GM23338 (cell line): ENCODE measurements at regions not wholly inside any gene's neighbourhood (a gene's known extent, or its start where the extent isn't known, plus 50 kb on each side); places are given as distances from the start of the nearest gene placed in this dataset.

Source experiments
- ATAC-seq: fragments of 200-7000 bp; cut with Tn5 transposase; 3 replicates; pipeline ENCODE4 v1.9.1; 2020
- DNase-seq: peaks from one replicate; pipeline ENCODE4 v3.0.0-alpha.2; 2015; ENCODE audit warnings: low spot score
- H2AFZ ChIP-seq: fragments of 200-600 bp; sonication (generic); 2 replicates; pipeline ENCODE4 v1.8.0; 2016; ENCODE audit warnings: antibody characterized with exemption, mild to moderate bottlenecking, moderate library complexity
- H3F3A ChIP-seq: fragments of 200-600 bp; sonication (generic); replicated peaks from 2 replicates; pipeline ENCODE4 v1.8.0; 2017; ENCODE audit warnings: antibody characterized with exemption, mixed run types, low read depth
- H3K27ac ChIP-seq: fragments of 200-600 bp; sonication (generic); 2 replicates; pipeline ENCODE4 v1.6.1; 2016; ENCODE audit warnings: low read depth
- H3K27me3 ChIP-seq: fragments of 200-600 bp; sonication (generic); 2 replicates; pipeline ENCODE4 v1.8.0; 2016; ENCODE audit warnings: mild to moderate bottlenecking, mixed run types, moderate library complexity; ENCODE audit not compliant: insufficient read depth
- H3K36me3 ChIP-seq: fragments of 200-600 bp; sonication (generic); 2 replicates; pipeline ENCODE4 v1.8.0; 2016; ENCODE audit warnings: mild to moderate bottlenecking; ENCODE audit not compliant: insufficient read depth
- H3K4me1 ChIP-seq: fragments of 200-600 bp; sonication (generic); 2 replicates; pipeline ENCODE4 v1.8.0; 2016; ENCODE audit warnings: mild to moderate bottlenecking, moderate library complexity; ENCODE audit not compliant: insufficient read depth
- H3K4me2 ChIP-seq: fragments of 200-600 bp; sonication (generic); 2 replicates; pipeline ENCODE4 v1.7.1; 2017; ENCODE audit warnings: mixed run types
- H3K4me3 ChIP-seq: fragments of 200-600 bp; sonication (generic); 2 replicates; pipeline ENCODE4 v1.6.1; 2016; ENCODE audit warnings: mixed run types
- H3K79me2 ChIP-seq: fragments of 200-600 bp; sonication (generic); replicated peaks from 2 replicates; pipeline ENCODE4 v1.8.0; 2017; ENCODE audit warnings: mild to moderate bottlenecking; ENCODE audit not compliant: insufficient read depth
- H3K9me2 ChIP-seq: fragments of 200-600 bp; sonication (generic); 2 replicates; pipeline ENCODE4 v1.8.0; 2017; ENCODE audit not compliant: insufficient read depth
- H4K20me1 ChIP-seq: fragments of 200-600 bp; sonication (generic); replicated peaks from 2 replicates; pipeline ENCODE4 v1.8.0; 2017; ENCODE audit warnings: mild to moderate bottlenecking; ENCODE audit not compliant: insufficient read depth
- H3K27ac Mint-ChIP-seq: 2 replicates; pipeline ENCODE4 v1.8.0; 2020; ENCODE audit warnings: inconsistent platforms, mild to moderate bottlenecking, moderate library complexity, mixed read lengths
- H3K27me3 Mint-ChIP-seq: 3 replicates; pipeline ENCODE4 v1.8.0; 2022; ENCODE audit warnings: low read depth, mild to moderate bottlenecking, moderate library complexity, mixed read lengths, inconsistent platforms; ENCODE audit not compliant: insufficient read depth, poor library complexity
- H3K36me3 Mint-ChIP-seq: 3 replicates; pipeline ENCODE4 v1.8.0; 2021; ENCODE audit warnings: low read depth, mild to moderate bottlenecking, inconsistent platforms, moderate library complexity, mixed read lengths
- H3K4me1 Mint-ChIP-seq: 3 replicates; pipeline ENCODE4 v1.8.0; 2020; ENCODE audit warnings: mild to moderate bottlenecking, inconsistent platforms, mixed read lengths
- H3K4me3 Mint-ChIP-seq: 3 replicates; pipeline ENCODE4 v1.8.0; 2021; ENCODE audit warnings: moderate library complexity, mild to moderate bottlenecking, inconsistent platforms, mixed read lengths
- H3K9me3 Mint-ChIP-seq: 3 replicates; pipeline ENCODE4 v1.8.0; 2020; ENCODE audit warnings: moderate library complexity, mild to moderate bottlenecking, inconsistent platforms, mixed read lengths
- CREB1 ChIP-seq: fragments of 250-450 bp; sonication (Bioruptor Pico); IDR thresholded peaks from 2 replicates; pipeline ENCODE4 v1.5.0; 2020; ENCODE audit warnings: low read depth, mild to moderate bottlenecking, moderate library complexity
- ETS1 ChIP-seq: IDR thresholded peaks from 2 replicates; pipeline ENCODE4 v1.6.1; 2016; ENCODE audit warnings: antibody characterized with exemption
- EZH2phosphoT487 ChIP-seq: fragments of 200-600 bp; sonication (generic); IDR thresholded peaks from one replicate; pipeline ENCODE4 v1.8.1; 2018; ENCODE audit warnings: antibody characterized with exemption; ENCODE audit not compliant: unreplicated experiment
- NANOG ChIP-seq: IDR thresholded peaks from 2 replicates; pipeline ENCODE4 v1.6.1; 2016; ENCODE audit warnings: antibody characterized with exemption, borderline replicate concordance
- POLR2AphosphoS5 ChIP-seq: IDR thresholded peaks from 2 replicates; pipeline ENCODE4 v1.6.1; 2016; ENCODE audit warnings: antibody characterized with exemption, low read depth
- STAT1 ChIP-seq: IDR thresholded peaks from one replicate; pipeline ENCODE4 v1.6.1; 2016; ENCODE audit warnings: antibody characterized with exemption; ENCODE audit not compliant: unreplicated experiment
- ZNF331 ChIP-seq: fragments of 250-450 bp; sonication (Bioruptor Pico); IDR thresholded peaks from 2 replicates; pipeline ENCODE4 v1.5.0; 2020; ENCODE audit warnings: low read depth, mild to moderate bottlenecking, moderate library complexity
- ZNF462 ChIP-seq: fragments of 250-450 bp; sonication (Bioruptor Pico); IDR thresholded peaks from 2 replicates; pipeline ENCODE4 v1.5.0; 2020; ENCODE audit warnings: mild to moderate bottlenecking, moderate library complexity
- TF ChIP-seq, protein P1 (sequence below): IDR thresholded peaks from one replicate; pipeline ENCODE4 v1.6.1; 2018; ENCODE audit warnings: antibody characterized with exemption; ENCODE audit not compliant: unreplicated experiment
- TF ChIP-seq, protein P2 (sequence below), 2 experiments: fragments of 200-600 bp in 1 of 2; sonication (generic) in 1 of 2; conservative IDR thresholded peaks; 2 replicates each; pipeline versions ENCODE4 v1.5.1 to v1.6.1; 2016 to 2017; ENCODE audit warnings: antibody characterized with exemption in 2 of 2, low read depth in 2 of 2, mild to moderate bottlenecking in 2 of 2, moderate library complexity in 1 of 2

GRCh38 chr1:225712391-225712790 is 59.5 kb upstream of the ENAH start:
- H3K27me3 Mint-ChIP-seq = peaks cover 7% of the 10 kb centered on the region
- no peak overlapping the region for H3K27ac ChIP-seq
- H4K20me1 ChIP-seq = no peaks in the 10 kb centered on the region
- H3K9me3 Mint-ChIP-seq = no peaks in the 10 kb centered on the region
- H2AFZ ChIP-seq = no peak overlapping the region
- ATAC-seq (no peak), DNase-seq (no peak)
- no peaks in the 10 kb centered on the region for H3K9me2 ChIP-seq
- H3K27me3 ChIP-seq = no peaks in the 10 kb centered on the region
- H3K79me2 ChIP-seq = no peaks in the 10 kb centered on the region
- H3K4me2 ChIP-seq = no peak overlapping the region
- H3K36me3 ChIP-seq = no peaks in the 10 kb centered on the region
- H3F3A ChIP-seq = no peaks in the 10 kb centered on the region
- H3K36me3 Mint-ChIP-seq = no peaks in the 10 kb centered on the region
- no peak overlapping the region for H3K4me3 Mint-ChIP-seq
- 0 out of 2 replicates have a peak, but pooled peaks cover 6% of the 10 kb centered on the region for H3K4me1 ChIP-seq
- no peak overlapping the region for H3K4me3 ChIP-seq
- H3K27ac Mint-ChIP-seq = no peak overlapping the region
- H3K4me1 Mint-ChIP-seq = peaks cover 9% of the 10 kb centered on the region
- TF ChIP-seq STAT1 = no peak

- Histone ChIP-seq H3K4me2 (no peak overlapping the region), H2AFZ (no peak overlapping the region), H3K27me3 (no peaks in the 10 kb centered on the region), H3K4me3 (no peak overlapping the region), H3K79me2 (no peaks in the 10 kb centered on the region), H3K36me3 (no peaks in the 10 kb centered on the region), H3K4me1 (0 out of 2 replicates have a peak, but pooled peaks cover 6% of the 10 kb centered on the region), H4K20me1 (no peaks in the 10 kb centered on the region), H3K27ac (no peak overlapping the region), H3F3A (no peaks in the 10 kb centered on the region), H3K9me2 (no peaks in the 10 kb centered on the region)
- Mint-ChIP-seq H3K27me3 (peaks cover 7% of the 10 kb centered on the region), H3K27ac (no peak overlapping the region), H3K36me3 (no peaks in the 10 kb centered on the region), H3K4me1 (peaks cover 9% of the 10 kb centered on the region), H3K9me3 (no peaks in the 10 kb centered on the region), H3K4me3 (no peak overlapping the region)
- ATAC-seq = no peak
- peak; percentile 22 for DNase-seq
- TF ChIP-seq ZNF462 (CRISPR knock-in tag) = no peak
- no peak for TF ChIP-seq NANOG
- no peak for TF ChIP-seq CREB1 (CRISPR knock-in tag)
- TF ChIP-seq POLR2AphosphoS5 = no peak
- TF ChIP-seq, protein P1, sequence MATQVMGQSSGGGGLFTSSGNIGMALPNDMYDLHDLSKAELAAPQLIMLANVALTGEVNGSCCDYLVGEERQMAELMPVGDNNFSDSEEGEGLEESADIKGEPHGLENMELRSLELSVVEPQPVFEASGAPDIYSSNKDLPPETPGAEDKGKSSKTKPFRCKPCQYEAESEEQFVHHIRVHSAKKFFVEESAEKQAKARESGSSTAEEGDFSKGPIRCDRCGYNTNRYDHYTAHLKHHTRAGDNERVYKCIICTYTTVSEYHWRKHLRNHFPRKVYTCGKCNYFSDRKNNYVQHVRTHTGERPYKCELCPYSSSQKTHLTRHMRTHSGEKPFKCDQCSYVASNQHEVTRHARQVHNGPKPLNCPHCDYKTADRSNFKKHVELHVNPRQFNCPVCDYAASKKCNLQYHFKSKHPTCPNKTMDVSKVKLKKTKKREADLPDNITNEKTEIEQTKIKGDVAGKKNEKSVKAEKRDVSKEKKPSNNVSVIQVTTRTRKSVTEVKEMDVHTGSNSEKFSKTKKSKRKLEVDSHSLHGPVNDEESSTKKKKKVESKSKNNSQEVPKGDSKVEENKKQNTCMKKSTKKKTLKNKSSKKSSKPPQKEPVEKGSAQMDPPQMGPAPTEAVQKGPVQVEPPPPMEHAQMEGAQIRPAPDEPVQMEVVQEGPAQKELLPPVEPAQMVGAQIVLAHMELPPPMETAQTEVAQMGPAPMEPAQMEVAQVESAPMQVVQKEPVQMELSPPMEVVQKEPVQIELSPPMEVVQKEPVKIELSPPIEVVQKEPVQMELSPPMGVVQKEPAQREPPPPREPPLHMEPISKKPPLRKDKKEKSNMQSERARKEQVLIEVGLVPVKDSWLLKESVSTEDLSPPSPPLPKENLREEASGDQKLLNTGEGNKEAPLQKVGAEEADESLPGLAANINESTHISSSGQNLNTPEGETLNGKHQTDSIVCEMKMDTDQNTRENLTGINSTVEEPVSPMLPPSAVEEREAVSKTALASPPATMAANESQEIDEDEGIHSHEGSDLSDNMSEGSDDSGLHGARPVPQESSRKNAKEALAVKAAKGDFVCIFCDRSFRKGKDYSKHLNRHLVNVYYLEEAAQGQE = no peak
- no peak for TF ChIP-seq STAT1
- TF ChIP-seq ETS1 = no peak
- TF ChIP-seq, protein P2, sequence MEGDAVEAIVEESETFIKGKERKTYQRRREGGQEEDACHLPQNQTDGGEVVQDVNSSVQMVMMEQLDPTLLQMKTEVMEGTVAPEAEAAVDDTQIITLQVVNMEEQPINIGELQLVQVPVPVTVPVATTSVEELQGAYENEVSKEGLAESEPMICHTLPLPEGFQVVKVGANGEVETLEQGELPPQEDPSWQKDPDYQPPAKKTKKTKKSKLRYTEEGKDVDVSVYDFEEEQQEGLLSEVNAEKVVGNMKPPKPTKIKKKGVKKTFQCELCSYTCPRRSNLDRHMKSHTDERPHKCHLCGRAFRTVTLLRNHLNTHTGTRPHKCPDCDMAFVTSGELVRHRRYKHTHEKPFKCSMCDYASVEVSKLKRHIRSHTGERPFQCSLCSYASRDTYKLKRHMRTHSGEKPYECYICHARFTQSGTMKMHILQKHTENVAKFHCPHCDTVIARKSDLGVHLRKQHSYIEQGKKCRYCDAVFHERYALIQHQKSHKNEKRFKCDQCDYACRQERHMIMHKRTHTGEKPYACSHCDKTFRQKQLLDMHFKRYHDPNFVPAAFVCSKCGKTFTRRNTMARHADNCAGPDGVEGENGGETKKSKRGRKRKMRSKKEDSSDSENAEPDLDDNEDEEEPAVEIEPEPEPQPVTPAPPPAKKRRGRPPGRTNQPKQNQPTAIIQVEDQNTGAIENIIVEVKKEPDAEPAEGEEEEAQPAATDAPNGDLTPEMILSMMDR (conservative IDR thresholded peaks at IDR 0.05; ENCODE audit: low read depth in 2 of 2) = no peak
- TF ChIP-seq EZH2phosphoT487 = no peak
- TF ChIP-seq ZNF331 (CRISPR knock-in tag) = no peak
Measured at GRCh38 chr1:225713281-225713680, 60.4 kb upstream of the ENAH start.
